ENCODE measurements at regions not wholly inside any gene's neighbourhood (a gene's known extent, or its start where the extent isn't known, plus 50 kb on each side); places are given as distances from the start of the nearest gene placed in this dataset.

DNA sequence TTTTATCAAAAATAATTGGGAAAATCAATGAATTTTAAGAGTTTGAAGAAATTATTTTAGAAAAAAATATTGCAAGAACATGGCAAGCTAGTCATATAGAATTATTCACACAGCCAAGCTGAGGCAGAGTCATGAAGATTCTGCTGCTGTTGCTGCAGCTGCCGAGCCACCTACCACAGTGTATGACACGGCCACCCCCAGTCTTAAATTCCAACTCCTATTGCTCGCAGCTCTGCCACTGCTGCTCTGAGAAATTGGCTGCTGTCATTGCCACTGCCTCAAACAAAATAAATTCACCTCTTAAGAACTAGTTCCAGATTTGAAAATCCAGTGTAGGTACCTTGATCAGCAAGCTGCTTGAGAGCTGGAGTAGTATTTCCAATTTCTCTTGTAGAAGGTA lies 1318.8 kb upstream of the ACO1 start:
- Histone ChIP-seq H3K36me3 (ENCODE audit: control insufficient read depth in 2 of 2, extremely low read depth in 1 of 2, insufficient read depth in 2 of 2, low read length in 2 of 2) (no peaks in the 10 kb centered on the region), H3K4me1 (ENCODE audit: control insufficient read depth, extremely low read depth, insufficient read depth, low read length) (no peaks in the 10 kb centered on the region), H2AFZ (ENCODE audit: low read depth, low read length) (no peak overlapping the region), H3K4me2 (ENCODE audit: insufficient read depth, low read length) (no peak overlapping the region), H3K27me3 (ENCODE audit: control insufficient read depth in 2 of 2, insufficient read depth in 2 of 2, low read length in 2 of 2) (no peaks in the 10 kb centered on the region), H3K9ac (replicated peaks; ENCODE audit: extremely low read depth, insufficient read depth, low read length) (no peak overlapping the region), H3K79me2 (ENCODE audit: control insufficient read depth, insufficient read depth, low read length) (no peaks in the 10 kb centered on the region), H3K4me3 (replicated peaks in 1 of 3; ENCODE audit: insufficient read depth in 1 of 3, low read depth in 1 of 3, low read length in 3 of 3) (no peak overlapping the region), H3K9me1 (replicated peaks; ENCODE audit: control insufficient read depth, extremely low read depth, insufficient read depth, low read length) (no peaks in the 10 kb centered on the region), H3K9me3 (replicated peaks; ENCODE audit: control insufficient read depth, insufficient read depth, low read length) (no peaks in the 10 kb centered on the region), H4K20me1 (replicated peaks; ENCODE audit: control insufficient read depth, extremely low read depth, insufficient read depth, low read length) (no peaks in the 10 kb centered on the region), H3K27ac (ENCODE audit: insufficient read depth, low read depth, low read length) (no peak overlapping the region)
- ChIA-PET CTCF (interaction anchor here (0.6 kb wide), 1 partner anchor 16 kb away, joined by 4 read pairs; no protein-coding TSS in a partner anchor), POLR2A (no interaction called here)
- dilution Hi-C loops (cut with MboI; ENCODE audit: extremely low pct_ligation_motif_present, low sequenced_read_pairs) (no loop called here), intact Hi-C loops (cut with micrococcal nuclease) (no loop called here)
- TF ChIP-seq EZH2 (IDR thresholded peaks at IDR 0.05; ENCODE audit: borderline replicate concordance, low read depth, low read length, severe bottlenecking) (no peak), POLR2AphosphoS5 (IDR thresholded peaks at IDR 0.05; ENCODE audit: insufficient read depth, low read depth, low read length) (no peak), FOS (IDR thresholded peaks at IDR 0.05; ENCODE audit: borderline replicate concordance, insufficient read depth, low read length) (no peak), JUN (IDR thresholded peaks at IDR 0.05; ENCODE audit: borderline replicate concordance, insufficient read depth, insufficient read length, low read depth) (no peak)
- no peak for FAIRE-seq
- BruUV-seq (replicated peaks) = no TSS peak
- no peak for DNase-seq (ENCODE audit: low read depth, low spot score)

DNA sequence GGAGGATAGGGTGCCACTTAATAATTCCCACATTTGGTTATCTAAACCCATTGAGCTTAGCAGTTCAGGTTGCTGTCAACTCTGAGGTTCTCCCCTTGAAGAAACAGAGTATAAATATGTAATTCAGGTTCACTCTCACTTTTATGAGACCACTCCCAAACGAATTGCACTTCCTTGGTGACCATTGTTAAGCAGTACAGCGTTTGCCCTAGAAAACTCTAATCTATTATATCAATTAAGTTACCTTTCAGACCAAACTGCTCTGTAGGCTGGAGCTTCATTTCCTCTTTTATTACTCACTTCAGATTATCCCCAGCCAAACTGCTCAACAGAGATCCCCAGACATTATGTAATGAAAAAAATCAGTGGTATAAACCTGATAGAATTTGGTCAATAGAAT lies 1317.0 kb upstream of the ACO1 start:
- ChIA-PET CTCF (no interaction called here), POLR2A (no interaction called here)
- no peak for FAIRE-seq
- Histone ChIP-seq H3K36me3 (ENCODE audit: control insufficient read depth in 2 of 2, extremely low read depth in 1 of 2, insufficient read depth in 2 of 2, low read length in 2 of 2) (no peaks in the 10 kb centered on the region), H3K9me3 (replicated peaks; ENCODE audit: control insufficient read depth, insufficient read depth, low read length) (no peaks in the 10 kb centered on the region), H3K79me2 (ENCODE audit: control insufficient read depth, insufficient read depth, low read length) (no peaks in the 10 kb centered on the region), H3K27ac (ENCODE audit: insufficient read depth, low read depth, low read length) (no peak overlapping the region), H2AFZ (ENCODE audit: low read depth, low read length) (no peak overlapping the region), H3K4me3 (replicated peaks in 1 of 3; ENCODE audit: insufficient read depth in 1 of 3, low read depth in 1 of 3, low read length in 3 of 3) (no peak overlapping the region), H3K9ac (replicated peaks; ENCODE audit: extremely low read depth, insufficient read depth, low read length) (no peak overlapping the region), H3K4me1 (ENCODE audit: control insufficient read depth, extremely low read depth, insufficient read depth, low read length) (no peaks in the 10 kb centered on the region), H3K27me3 (ENCODE audit: control insufficient read depth in 2 of 2, insufficient read depth in 2 of 2, low read length in 2 of 2) (no peaks in the 10 kb centered on the region), H3K9me1 (replicated peaks; ENCODE audit: control insufficient read depth, extremely low read depth, insufficient read depth, low read length) (no peaks in the 10 kb centered on the region), H3K4me2 (ENCODE audit: insufficient read depth, low read length) (no peak overlapping the region), H4K20me1 (replicated peaks; ENCODE audit: control insufficient read depth, extremely low read depth, insufficient read depth, low read length) (no peaks in the 10 kb centered on the region)
- dilution Hi-C loops (cut with MboI; ENCODE audit: extremely low pct_ligation_motif_present, low sequenced_read_pairs) (no loop called here), intact Hi-C loops (cut with micrococcal nuclease) (no loop called here)
- TF ChIP-seq POLR2AphosphoS5 (IDR thresholded peaks at IDR 0.05; ENCODE audit: insufficient read depth, low read depth, low read length) (no peak), POLR2A (IDR thresholded peaks at IDR 0.05; ENCODE audit: low read depth, low read length) (no peak), GATA2 (IDR thresholded peaks at IDR 0.05; ENCODE audit: insufficient read depth, insufficient read length, low read depth, low read length) (no peak), EZH2 (IDR thresholded peaks at IDR 0.05; ENCODE audit: borderline replicate concordance, low read depth, low read length, severe bottlenecking) (no peak), FOS (IDR thresholded peaks at IDR 0.05; ENCODE audit: borderline replicate concordance, insufficient read depth, low read length) (no peak), JUN (IDR thresholded peaks at IDR 0.05; ENCODE audit: borderline replicate concordance, insufficient read depth, insufficient read length, low read depth) (no peak)
- TF ChIP-seq, protein P1, sequence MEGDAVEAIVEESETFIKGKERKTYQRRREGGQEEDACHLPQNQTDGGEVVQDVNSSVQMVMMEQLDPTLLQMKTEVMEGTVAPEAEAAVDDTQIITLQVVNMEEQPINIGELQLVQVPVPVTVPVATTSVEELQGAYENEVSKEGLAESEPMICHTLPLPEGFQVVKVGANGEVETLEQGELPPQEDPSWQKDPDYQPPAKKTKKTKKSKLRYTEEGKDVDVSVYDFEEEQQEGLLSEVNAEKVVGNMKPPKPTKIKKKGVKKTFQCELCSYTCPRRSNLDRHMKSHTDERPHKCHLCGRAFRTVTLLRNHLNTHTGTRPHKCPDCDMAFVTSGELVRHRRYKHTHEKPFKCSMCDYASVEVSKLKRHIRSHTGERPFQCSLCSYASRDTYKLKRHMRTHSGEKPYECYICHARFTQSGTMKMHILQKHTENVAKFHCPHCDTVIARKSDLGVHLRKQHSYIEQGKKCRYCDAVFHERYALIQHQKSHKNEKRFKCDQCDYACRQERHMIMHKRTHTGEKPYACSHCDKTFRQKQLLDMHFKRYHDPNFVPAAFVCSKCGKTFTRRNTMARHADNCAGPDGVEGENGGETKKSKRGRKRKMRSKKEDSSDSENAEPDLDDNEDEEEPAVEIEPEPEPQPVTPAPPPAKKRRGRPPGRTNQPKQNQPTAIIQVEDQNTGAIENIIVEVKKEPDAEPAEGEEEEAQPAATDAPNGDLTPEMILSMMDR (IDR thresholded peaks at IDR 0.05; ENCODE audit: extremely low read depth in 1 of 2, insufficient read depth in 1 of 2, low read depth in 1 of 2, low read length in 2 of 2) = no peak
- no peak for DNase-seq (ENCODE audit: low read depth, low spot score)
- no TSS peak for BruUV-seq (replicated peaks)
